ENCODE measurements at regions not wholly inside any gene's neighbourhood (a gene's known extent, or its start where the extent isn't known, plus 50 kb on each side); places are given as distances from the start of the nearest gene placed in this dataset.

GRCh38 chr6:71722736-71723135, 163.6 kb upstream of the RIMS1 start:
- TF ChIP-seq CTCF (IDR thresholded peaks at IDR 0.05), result no peak
- TF ChIP-seq POLR2A (IDR thresholded peaks at IDR 0.05), result no peak
